Hematopoietic multipotent progenitor cell treated with erythropoietin and hydrocortisone succinate and interleukin-3 and kit ligand, for 8 days (in vitro differentiated cells): ENCODE measurements at regions not wholly inside any gene's neighbourhood (a gene's known extent, or its start where the extent isn't known, plus 50 kb on each side); places are given as distances from the start of the nearest gene placed in this dataset.
"Not testable (repeated sequence)": the region's sequence is repeated elsewhere in the genome, so short reads cannot be mapped to it uniquely, and the experiment has no call there.

Source experiments
- DNase-seq: peaks from one replicate; pipeline ENCODE4 v3.0.0-alpha.2; 2015

DNA sequence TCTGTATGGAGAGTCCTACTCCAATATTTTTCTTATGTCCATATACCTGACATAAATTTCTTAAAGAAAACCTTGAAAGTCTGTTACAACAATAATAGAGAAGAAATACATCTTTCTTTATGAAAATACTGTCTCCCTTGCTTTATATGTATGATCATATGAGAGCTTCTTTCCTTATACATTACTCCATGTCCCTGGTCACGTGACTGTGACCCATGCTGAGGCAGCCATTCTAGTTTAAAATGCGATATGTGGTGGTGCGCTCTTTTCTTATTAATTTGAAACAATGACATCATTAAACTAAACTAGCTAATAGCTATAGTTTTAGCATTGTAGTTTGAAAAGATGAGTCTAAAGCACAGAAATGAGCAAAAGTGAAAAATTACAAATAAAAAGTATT, 1120.3 kb upstream of the PRR20A start:
- no peak for DNase-seq

DNA sequence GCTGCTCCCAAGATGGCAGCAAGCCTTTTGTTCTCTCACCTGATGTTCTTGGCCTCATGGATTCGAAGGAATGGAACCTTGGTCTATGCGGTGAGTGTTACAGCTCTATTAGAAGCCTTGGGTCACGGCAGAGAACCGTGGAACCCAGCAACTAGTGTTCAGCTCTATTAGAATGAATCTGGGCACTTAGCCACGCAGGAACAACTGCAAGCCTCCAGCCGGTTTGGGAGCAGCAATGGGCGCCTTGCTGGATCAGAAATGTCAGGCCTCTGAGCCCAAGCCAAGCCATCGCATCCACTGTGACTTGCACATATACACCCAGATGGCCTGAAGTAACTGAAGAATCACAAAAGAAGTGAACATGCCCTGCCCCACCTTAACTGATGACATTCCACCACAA, 1100.7 kb upstream of the PRR20A start:
- DNase-seq = no peak

DNA sequence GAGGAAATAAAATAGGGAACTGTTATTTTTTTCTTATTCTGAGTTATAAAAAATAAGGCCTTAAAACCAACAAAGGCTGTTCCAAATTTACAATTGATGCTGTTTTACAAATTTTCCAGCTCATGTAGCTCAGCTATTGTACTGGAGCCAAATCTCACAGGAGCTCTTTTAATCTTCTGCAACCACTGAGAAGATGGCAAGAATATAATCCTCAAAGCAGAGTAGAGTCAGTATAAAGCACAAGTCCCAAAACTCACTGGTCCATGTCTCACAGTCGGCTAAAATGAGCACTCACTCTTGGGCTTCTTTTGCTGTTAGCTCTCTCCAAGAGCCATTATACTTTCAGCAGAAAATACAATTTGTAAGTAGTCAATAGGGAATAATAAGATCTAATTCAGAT, 1074.4 kb upstream of the PRR20A start:
- no peak for DNase-seq

DNA sequence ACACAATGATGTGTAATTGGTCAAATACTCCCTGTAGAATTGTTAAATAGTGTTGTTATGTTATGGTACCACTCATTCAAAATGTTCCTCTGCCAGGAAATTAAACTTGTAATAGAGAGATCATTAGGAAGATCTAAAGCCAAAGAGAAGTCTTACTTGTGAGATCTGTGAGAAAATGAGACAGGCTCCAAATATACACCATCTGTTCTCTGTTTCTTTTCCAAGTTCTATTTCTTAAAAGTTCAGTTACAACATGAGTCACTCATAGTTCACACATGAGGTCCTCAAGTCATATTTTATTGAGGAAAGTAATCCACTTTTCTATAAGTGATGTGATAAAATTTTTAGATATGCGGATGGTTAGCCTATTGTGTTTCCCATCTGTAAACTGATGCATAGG, 1038.1 kb upstream of the PRR20A start:
- no peak for DNase-seq

DNA sequence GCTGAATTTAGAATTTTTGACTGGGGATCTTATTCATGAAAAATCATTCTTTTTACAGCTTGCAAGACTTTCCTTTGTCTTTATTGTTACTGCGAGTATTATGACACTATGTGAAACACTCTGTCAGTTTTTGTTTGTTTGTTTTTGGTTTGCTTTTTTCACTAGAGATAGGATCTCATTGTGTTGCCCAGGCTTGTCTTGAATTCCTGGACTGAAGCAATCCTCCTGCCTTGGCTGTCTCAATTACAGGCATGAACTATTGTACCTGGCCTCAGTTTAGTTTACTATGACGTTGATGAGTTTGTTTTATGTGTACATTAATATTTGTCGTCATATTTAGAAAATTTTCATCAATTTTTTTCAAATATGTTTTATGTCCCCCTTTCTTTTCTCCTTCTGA, 1030.0 kb upstream of the PRR20A start:
- no peak for DNase-seq

DNA sequence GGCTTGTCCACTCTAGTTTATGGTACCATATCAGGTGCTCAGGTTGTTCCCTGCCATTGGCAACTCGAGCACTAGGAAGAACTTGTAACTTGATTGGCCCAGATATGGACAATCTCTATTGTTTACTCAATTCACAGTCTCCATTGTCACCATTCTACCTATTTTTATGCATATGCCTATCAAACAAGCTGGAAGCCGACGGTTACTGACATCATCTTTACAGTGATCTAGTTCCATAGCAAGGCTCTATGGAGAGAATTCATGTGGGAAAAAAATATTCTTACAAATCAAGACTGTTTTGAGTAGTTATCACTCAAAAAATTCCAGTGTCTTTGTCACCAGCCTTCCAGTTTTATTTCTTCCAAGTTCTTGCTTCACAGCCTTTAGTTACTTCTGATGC, 1006.2 kb upstream of the PRR20A start:
- DNase-seq = no peak

DNA sequence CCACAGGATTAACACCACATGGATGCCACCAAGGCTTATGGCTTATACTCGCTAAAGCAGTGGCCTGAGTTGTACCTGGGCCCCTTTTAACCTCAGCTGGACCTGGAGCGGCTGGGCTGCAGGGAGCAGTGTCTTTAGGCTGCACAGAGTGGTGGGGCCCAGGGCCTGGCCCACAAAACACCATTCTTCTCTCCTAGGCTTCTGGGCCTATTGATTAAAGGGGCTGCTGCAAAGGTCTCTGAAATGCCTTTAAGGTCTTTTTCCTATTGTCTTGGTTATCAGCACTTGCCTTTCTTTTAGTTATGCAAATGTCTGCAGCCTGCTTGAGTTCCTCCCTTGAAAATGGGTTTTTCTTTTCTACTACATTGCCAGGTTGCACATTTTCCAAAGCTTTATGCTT, 973.9 kb upstream of the PRR20A start:
- DNase-seq = no peak

DNA sequence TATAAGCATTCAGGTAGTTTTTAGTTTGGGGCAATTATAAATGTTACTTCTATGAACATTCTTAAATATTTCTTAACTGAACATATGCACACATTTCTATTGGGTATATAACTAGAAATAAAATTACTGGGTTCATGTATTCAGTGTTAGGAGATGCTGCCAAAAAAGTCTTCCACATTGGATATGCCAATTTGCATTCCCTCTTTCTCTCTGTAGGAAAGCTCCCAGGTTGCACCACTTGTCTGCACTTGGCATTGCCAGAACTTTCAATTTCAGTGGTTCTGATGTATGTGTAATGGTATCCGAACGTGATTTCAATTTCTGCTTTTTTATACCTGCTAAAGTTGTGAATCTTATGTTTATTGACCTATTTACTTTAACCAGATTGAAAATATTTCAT, 972.1 kb upstream of the PRR20A start:
- no peak for DNase-seq

DNA sequence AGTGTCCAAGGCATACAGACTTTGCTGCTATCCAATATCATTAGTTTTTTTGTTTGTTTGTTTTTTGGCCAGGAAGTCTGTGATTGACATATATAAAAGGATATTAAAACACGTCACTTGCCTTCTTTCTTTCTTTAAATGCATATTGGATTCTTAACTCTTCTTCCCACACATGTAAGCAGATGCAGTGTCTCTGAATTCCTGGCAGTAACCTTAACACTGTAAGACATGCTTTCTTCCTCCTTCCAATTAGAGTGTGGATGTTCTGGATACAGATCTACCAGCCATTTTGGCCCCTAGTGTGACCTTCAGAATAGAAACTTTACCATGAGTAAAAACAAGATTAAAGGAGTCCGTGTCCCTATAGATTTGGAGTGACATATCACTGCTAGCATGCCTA, 967.4 kb upstream of the PRR20A start:
- no peak for DNase-seq

DNA sequence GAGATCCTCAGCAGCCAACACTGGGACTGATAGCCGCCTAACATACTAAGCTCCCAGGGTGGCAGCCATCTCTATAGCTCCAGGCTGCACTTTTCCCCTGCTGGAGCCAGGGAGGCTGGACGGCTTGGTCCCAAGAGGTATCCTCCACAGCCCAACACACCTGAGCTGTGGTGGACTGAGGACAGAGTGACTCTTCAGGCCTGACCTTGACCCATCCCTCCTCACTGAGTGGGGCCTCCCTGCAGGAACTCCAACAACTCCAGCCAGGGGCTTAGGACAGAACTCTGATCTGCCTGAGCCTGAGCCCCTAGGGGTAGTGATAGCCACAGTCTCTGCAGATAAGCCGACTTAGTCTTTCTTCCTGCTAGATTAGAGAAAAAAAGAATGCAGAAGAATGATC, 958.1 kb upstream of the PRR20A start:
- DNase-seq = no peak

DNA sequence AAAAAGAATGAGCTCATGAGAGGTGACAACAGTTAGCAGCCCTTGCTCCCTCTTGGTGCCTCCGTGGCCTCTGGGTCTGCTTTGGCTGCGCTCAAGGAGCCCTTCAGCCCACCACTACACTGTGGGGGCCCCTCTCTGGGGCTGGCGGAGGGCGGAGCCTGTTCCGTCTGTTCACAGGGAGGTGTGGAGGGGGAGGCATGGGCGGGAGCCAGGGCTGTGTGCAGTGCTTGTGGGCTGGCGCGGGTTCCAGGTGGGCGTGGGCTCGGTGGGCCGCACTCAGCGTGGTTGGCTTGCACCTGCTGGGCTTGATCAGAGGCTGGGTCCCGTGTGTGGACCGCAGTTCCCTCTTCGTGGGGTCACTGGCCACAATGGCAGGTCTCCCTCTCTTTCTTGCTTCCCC, 953.4 kb upstream of the PRR20A start:
- DNase-seq = no peak

DNA sequence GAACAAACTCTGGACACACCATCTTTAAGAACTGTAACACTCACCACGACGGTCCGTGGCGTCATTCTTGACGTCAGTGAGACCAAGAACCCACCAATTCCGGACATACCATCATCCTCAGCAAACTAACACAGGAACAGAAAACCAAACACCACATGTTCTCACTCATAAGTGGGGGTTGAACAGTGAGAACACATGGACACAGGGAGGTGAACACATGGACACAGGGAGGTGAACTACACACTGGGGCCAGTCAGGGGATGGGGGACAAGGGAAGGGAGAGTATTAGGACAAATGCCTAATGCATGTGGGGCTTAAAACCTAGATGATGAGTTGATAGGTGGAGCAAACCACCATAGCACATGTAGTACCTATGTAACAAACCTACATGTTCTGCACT, 952.1 kb upstream of the PRR20A start:
- DNase-seq = not testable (repeated sequence)

DNA sequence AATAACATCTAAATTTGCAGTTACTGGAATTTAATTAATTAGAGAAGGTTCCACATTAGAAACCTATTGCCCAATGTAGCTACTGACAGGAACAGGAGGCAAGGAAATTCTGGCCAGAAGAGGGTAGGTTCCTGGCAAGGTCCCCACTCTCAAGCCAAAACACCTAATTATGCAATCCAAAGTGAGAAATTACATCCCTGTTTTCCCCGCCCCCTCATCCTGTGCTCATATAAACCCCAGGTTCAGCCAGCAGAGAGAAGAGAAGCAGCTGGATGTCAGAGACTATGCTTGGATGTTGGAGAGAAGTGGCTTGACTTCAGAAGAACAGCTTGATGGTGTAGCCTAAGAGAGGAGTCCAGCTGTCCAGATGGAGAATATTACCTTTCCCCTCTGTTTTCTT, 951.3 kb upstream of the PRR20A start:
- DNase-seq = no peak

DNA sequence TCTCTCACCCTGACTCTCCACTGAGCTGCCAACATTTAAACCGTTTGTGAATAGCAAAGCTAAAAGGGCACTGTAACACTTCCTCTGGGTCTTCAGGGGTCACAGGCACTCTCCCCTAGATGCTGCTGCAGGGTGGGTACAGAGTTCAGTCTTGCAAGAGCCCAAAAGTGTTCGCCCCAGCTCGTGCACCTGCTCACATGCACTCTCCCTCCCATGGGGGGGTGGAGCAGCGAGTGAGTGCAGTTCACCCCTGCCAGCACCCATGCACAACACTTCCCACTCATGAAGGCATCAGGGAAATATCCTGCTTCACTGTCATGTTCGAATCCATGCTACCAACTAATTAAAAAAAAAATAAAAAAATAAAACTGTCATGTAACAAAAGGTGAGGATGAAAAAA, 950.7 kb upstream of the PRR20A start:
- DNase-seq = no peak

DNA sequence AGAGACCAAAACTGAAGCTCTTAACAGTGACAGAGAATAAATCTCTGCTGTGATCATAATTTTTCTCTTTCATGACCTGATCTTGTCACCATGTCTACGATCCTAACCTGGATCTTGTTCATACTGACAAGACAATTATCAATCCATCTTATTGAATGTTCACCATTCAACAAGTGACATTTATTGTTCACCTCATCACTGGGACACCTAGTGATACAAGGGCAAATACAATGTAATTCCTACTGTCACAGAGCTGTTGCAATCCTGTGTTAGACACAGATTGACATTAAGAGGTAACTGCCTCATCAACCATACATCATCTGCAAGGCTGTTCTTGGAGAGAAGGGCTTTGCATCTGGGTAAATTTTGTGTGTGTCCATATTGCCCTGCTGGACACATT, 942.4 kb upstream of the PRR20A start:
- no peak for DNase-seq

DNA sequence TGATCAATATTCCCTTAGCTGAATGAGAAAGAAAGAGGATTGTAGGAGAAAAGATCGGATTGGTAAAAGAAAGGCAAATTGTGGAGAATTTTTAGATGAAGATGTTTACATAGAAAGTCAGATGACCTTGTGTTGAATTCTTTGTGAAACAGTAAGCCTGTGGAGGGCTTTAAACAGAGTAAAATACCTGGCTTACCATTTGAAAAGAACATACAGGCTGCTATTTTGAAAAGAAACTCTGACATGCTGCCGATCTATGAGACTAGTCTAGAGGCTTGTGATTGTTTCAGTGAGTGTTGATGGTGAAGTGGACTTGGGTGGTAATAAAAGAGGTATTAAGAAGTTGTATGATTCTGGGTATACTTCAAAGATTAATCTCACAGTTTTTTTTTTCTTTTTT, 938.9 kb upstream of the PRR20A start:
- DNase-seq = no peak

DNA sequence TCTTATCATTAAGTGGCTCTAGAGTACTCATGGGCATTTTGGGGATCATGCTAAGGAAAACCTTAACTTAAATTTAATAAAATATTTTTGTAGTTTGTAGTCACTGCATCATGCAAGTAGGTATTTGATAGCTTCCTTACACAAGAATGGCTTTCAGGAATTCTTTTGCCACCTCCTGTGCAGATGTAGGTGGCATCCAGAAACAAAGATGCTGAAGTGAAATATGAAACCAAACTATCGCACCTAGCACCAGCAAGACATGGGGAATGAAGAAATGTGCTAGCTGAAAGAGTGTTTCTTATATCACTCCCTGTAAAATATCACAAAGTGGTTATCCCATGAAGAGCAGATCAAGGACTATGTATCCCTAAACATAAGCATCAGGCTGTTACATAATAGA, 924.5 kb upstream of the PRR20A start:
- DNase-seq = no peak

DNA sequence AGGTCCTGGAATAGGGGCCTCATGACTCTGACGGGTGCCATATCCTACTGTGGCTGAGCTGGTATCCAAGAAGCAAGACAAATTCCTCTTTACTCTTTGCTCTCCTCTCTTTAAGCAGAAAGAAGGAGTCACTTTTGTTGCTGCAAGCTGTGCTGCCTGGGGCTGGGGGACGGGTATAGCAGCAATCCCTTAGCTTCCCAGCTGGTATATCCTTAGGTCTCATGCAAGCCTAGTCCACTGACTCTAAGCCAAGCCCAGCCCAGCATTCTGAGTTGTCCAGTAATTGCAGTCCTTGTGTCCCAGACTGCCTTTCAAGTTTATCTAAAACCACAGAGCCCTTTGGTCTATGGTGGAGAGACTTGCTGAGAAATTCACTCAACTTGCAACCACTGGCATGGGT, 893.0 kb upstream of the PRR20A start:
- DNase-seq = no peak

DNA sequence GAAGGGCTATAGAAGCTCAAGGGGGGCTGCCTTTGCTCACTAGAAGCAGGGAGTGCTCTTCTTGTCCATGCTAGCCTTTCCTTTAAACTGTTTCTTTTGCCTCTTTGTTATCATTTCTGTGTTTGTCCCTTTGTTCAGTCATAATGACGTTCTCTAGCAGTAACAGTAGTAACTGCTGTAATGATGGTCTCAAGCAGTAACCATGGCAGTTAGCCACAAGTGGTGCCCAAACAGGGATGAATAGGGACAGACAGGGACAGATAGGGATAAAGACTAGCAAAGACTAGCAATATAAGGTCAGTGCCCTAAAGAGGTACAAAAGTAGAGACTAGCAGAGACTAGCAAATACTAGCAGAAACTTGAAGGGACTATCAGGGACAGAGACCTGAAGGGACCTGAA, 869.0 kb upstream of the PRR20A start:
- no peak for DNase-seq

DNA sequence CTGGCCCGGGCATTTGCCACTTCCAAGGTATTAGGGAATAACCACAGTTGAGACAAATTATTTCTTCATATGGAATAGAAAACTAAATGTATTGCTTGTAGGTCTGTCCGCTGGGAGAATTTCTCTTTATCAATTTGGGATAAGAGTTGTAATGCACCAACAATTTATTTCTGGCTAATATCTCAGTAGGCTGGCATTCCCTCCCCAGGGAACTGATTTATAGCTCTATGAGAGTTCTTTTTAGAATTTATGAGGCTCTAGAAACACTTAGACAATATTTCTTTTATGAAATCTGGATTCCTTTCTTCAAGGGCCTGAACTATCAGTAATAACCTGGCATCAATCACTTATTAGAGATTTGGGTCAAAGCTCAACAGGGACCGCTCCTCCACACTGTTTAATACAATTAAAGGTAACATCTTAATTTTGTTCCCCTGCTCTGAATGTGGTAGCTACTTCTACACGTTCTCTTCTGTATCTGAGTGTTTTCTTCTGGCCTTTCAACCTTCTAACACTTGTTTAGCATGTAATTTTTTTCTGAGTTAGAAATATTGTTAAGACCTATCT, 857.4 kb upstream of the PRR20A start:
- no peak for DNase-seq

DNA sequence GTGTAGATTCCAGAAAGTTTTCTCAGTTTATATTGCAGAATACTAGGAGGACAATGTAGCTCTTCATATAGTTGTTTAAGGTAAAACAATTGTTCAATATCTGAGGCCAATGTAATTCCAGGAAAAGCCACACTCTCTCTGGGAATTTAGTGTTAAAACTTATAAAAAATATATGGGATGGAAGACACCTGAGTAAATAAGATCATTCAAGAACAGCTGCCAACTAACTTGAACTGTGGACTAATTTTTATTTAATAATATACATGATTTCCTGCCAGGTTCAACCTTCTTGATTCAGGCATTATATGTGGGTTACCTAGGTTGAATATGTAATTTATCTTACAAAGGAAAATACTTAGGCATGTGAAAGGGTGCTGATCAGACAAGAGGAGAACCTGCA, 841.1 kb upstream of the PRR20A start:
- DNase-seq = no peak

DNA sequence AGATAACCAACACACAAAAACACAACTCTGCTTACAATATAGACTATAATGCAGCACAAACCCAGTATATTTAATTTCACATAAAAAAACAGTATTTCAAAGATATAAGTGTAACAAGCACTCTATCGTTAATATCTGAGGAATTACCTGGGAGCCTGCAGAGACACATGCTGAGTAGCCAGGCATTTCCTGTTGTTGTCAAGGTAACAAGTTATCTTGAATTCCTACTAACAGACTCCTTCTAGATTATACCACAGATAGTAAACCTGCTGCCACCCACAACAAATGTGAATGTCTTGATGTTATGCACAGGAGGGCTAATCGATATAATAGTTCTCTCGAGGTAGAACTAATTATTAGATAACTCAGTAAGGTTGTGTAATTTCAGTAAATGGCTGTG, 826.0 kb upstream of the PRR20A start:
- DNase-seq = no peak

DNA sequence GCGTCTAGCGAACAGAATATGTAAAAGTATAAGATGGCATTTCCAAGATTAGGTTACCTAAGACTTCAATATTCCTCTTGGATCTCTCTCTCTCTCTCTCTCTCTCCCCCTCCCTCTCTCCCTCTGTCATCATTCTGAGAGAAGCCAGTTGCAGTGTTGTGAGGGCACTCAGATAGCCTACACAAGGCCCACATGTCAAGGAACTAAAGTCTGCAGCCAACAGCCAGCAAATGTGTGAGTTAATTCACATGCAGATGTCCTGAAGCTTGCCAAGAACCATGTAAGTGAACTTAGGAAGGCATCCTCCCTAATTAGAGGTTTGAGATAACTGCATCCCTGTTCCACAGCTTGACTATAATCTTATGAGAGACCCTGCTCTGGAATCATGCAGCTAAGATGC, 822.9 kb upstream of the PRR20A start:
- no peak for DNase-seq

DNA sequence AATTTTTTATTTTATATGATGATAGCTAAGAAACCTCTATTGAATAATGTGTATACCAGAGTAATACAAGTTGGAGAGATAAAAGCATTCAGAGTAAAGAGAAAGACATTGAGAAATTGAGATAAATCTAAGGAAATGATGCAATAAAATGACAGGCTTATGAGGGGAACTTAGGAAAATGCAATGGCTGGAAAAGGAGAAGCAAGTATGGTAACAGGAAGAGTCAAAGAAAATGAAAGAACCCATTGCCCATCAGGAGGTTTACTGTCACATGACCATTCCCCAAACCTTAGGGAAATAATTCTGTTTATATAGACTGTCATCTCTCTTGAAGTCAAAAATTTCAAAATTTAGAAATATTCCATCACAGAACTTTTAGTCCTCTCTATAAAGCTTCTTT, 808.0 kb upstream of the PRR20A start:
- no peak for DNase-seq

DNA sequence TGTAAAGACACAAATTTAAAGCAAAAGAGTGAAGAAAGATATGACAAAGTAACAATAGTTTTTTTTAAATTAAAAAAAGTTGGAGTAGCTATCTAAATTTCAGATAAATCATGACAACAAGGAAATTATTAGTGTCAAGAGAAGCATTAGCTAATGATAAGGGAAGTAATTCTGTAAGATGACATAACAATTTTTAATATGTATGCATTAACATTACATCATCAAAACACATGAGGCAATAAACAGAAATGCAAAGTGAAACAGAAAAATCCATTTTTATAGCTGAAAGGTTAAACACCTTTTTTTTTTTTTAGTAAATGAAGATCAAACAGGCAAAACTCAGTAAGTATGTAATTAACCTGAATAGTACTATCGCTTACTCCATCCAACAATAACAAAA, 804.9 kb upstream of the PRR20A start:
- no peak for DNase-seq

DNA sequence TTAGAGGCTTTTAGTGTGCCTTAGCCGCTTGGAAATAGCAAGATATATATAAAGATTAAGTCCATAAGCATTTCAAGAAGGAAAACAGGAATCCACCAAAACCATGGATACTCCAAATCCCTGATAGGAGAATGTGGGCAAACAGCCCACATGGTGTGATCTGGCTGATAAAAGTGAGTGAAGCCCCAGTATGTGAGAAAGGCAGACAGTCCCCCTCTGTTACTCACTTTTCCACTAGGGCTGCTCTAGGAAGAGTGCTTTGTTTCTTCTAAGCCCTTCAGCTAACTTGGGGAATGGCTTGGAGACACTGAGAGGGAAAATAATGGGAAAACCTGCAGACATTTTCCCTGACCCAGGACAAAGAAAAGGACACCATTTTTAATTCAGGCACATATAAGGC, 802.3 kb upstream of the PRR20A start:
- no peak for DNase-seq
